GM18502 (cell line): ENCODE measurements at regions not wholly inside any gene's neighbourhood (a gene's known extent, or its start where the extent isn't known, plus 50 kb on each side); places are given as distances from the start of the nearest gene placed in this dataset.

Source experiments
- ATAC-seq: cut with Tn5 transposase; IDR thresholded peaks from one replicate; pipeline ENCODE4 v1.9.1; 2021; ENCODE audit warnings: mild to moderate bottlenecking; ENCODE audit not compliant: unreplicated experiment, poor library complexity

DNA sequence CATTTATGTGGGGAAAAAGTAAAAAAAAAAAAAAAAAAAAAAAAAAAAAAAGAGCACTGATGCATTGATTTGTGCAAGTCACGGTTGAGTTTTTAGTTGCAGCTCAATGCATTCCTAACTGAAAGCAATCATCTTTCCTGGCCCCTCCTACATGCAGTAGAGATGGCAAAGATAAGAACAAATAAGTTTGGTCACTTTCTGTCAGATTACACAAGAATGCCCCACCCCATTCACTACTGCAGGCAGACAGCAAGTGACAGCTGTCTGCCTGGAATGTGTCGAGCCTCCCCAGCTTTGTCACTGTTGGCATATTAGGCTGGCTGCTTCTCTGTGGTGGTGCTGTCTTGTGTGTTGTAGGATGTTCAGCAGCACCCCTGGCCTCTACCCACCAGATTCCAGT is 243.5 kb downstream of the FOXL1 start:
- ATAC-seq = no peak

GRCh38 chr16:86823125-86823524 is 244.8 kb downstream of the FOXL1 start:
- no peak for ATAC-seq

GRCh38 chr16:86823888-86824671 is 245.7 kb downstream of the FOXL1 start:
- no peak for ATAC-seq

DNA sequence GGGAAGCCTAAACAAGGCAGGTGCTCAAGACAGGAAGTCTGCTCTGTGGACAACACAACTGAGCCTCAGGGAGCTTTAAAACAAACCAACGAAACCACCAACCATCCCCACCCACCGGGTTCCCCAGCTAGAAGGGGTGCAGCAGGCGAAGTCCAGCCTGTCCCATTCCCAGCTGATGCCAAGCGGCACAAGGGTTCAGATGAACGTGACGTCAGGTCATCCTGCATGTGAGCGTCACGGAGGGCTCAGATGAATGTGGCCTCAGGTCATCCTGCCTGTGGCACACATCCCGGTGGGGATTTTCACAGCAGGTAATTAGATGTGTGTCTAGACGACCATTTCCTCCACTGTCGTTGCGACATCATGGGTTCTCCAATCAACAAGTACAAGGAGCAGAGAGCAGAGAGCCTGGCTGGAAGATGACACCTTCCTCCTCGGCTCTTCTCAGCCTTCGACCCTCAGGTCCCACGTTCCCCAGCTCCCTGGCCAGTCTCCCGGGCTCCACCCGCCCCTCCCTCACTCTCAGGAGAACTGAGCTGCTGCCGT is 246.5 kb downstream of the FOXL1 start:
- ATAC-seq = no peak

GRCh38 chr16:86825631-86826030 is 247.3 kb downstream of the FOXL1 start:
- ATAC-seq = no peak

DNA sequence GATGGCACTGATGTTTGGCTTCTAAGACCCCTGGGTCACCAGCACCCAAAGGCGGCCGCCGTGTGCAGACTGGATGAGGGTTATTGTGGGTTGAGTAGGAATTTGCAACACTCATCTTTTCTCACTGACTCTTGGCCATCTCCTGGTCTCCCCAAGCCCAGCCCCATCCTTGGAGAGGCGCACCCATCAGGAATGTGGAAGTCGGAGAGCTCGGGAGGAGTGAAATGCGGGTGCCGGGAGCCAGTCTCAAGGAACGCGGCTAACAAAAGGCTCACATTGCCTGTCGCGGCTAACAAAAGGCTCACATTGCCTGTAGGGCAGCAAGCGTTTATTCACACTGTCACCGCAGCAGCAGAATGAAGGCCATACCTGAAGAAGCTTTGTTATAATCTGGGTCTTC is 248.6 kb downstream of the FOXL1 start:
- no peak for ATAC-seq

GRCh38 chr16:86827521-86827920 is 249.2 kb downstream of the FOXL1 start:
- no peak for ATAC-seq

- ATAC-seq = no peak
Measured at GRCh38 chr16:86828202-86828601, 249.9 kb downstream of the FOXL1 start.

GRCh38 chr16:86828653-86829052 is 250.3 kb downstream of the FOXL1 start:
- no peak for ATAC-seq

DNA sequence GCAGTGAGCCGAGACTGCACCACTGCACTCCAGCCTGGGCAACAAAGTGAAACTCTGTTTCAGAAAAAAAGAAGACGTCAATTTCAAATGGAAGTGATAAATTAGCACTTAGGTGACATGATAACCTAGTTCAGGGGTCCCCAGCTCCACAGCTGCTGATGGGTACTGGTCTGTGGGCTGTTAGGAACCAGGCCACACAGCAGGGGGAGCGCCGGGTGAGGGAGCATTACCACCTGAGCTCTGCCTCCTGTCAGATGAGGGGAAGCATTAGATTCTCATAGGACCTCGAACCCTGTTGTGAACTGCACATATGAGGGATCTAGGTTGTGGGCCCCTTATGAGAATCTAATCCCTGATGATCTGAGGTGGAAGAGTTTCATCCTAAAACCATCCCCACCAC is 253.0 kb downstream of the FOXL1 start:
- ATAC-seq = no peak

DNA sequence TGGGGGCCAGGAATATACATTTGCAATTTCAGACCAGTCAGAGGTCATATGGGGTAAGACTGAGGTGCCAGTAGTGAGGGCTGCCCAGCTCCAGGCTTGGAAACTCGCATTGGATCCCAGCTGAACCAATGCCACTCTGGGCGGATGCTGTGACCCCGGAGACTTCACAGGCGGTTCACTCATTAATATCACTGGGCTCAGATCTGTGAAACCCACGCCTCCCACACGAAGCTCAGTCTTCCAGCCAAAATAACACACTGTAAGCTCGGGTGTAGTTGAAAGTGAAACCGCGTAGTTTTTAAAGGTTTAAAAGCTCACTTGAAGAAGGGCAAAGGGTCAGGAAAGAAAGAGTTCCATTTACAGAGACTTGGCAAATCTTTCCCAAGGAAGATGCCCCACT is 254.8 kb downstream of the FOXL1 start:
- no peak for ATAC-seq

- no peak for ATAC-seq
Measured at GRCh38 chr16:86834451-86835035, 256.2 kb downstream of the FOXL1 start.

- no peak for ATAC-seq
Measured at GRCh38 chr16:86835982-86836381, 257.6 kb downstream of the FOXL1 start.

GRCh38 chr16:86836503-86837129 is 258.3 kb downstream of the FOXL1 start:
- no peak for ATAC-seq

DNA sequence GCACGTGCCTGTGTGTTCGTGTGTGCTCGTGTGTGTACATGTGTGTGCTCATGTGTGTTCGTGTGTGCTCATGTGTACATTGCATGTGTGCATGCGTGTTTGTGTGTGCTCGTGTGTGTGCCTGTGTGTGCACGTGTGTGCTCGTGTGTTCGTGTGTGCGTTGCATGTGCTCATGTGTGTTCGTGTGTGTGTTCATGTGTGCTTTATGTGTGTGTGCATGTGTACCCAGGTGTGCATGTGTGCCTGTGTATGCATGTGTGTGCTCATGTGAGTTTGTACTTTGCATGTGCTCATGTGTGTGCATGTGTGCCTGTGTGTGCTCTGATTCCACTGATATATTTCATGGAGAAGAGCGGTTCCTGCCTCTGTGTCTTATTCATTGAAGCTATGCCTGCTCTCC is 265.5 kb downstream of the FOXL1 start:
- no peak for ATAC-seq

DNA sequence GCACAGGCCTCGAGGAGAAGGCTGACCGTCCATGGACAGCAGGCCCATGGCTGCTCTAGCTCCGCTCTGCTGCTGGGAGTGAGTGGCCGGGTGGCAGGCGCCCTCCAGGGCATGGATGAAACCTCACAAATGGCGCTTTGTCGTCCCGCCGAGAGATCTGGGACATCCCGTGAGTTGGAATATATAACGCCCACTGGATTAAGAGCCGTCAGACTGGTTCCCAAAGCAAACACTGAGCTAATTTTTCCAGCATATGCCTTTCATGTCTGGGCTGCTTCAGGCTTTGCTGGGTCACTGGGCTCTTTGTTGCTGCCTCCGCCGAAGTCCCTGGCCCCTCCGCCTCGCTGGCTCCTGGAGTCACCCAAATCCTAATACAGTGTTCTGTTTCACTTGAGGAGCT is 266.3 kb downstream of the FOXL1 start:
- ATAC-seq = no peak

DNA sequence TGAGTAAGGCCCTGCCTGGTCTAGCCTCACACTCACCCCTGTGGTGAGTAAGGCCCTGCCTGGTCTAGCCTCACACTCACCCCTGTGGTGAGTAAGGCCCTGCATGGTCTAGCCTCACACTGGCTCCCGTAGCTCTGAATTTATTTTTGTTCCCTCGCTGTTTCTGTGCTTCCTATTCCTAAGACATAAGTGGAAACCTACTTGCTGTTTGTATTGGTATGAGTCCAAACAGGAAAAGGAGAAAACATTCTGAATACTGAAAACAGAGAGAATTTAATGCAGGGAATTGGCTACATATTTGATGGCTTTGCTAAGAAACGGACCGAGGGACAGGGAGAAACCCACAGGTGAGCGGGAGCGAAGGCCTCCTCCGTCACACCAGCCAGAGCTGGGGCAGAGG is 267.8 kb downstream of the FOXL1 start:
- no peak for ATAC-seq

DNA sequence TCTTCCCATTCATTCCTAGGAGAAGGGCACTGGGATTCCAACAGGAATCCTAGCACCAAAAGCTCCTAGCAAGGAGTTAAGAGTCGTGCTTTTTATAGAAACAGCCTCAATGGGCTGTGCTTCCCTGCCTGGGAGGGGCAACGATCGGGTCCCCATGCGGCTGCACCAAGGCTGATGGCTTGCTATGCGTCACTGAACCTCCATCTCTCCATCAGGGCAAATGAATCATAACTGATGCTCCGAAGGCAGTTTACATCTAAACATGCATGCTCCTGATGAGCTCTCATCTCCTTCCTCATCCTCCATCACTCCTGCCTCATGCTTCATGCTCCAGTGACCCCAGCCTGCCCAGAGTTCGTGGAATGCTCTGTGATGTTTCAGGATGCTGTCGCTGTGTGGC is 270.5 kb downstream of the FOXL1 start:
- no peak for ATAC-seq

- no peak for ATAC-seq
Measured at GRCh38 chr16:86850670-86851069, 272.3 kb downstream of the FOXL1 start.

DNA sequence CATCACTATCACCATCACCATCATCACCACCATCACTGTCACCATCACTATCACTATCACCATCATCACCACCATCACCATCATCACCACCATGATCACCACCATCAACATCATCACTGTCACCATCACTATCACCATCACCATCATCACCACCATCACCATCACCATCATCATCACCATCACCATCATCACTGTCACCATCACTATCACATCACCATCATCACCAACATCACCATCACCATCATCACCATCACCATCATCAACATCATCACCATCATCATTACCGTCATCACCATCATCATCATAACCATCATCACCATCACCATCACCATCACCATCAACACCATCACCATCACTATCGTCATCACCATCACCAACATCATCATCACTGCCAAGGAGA is 273.8 kb downstream of the FOXL1 start:
- no peak for ATAC-seq

DNA sequence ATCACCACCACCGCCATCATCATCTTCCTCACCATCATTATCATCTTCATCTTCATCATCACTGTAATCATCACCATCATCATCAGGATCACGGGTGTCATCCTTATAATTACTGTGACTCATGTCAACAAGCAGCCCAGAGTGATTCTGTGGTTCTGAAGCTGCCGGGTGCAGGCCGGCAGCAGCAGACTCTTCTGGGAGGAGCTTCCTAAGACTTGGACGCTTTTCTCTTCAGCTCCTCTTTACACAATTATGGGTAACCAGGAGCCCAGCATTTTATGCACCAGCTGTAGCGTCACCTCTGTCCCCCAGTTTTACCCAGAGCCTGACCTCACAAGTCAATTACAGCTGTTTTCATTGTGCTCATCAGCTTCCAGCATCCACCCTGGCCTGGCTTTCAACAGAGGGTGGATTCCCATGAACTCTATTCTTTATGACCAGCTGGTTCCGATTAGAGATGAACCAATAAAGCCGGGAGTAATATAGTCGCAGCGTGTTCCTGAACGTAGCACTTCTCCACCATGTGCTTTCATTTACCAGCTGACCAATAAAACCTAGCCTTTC is 275.8 kb downstream of the FOXL1 start:
- ATAC-seq = no peak
